ENCODE measurements at regions not wholly inside any gene's neighbourhood (a gene's known extent, or its start where the extent isn't known, plus 50 kb on each side); places are given as distances from the start of the nearest gene placed in this dataset.

GRCh38 chr3:166367947-166368533 lies 530.8 kb upstream of the BCHE start:
- Histone ChIP-seq H3K9me3 (peaks cover 7% of the 10 kb centered on the region), H3K4me3 (no peak overlapping the region), H3K36me3 (ENCODE audit: low read depth) (no peaks in the 10 kb centered on the region), H3K4me1 (ENCODE audit: low read depth) (no peaks in the 10 kb centered on the region)
- intact Hi-C loops (cut with DNase I, micrococcal nuclease): no loop called here
- ATAC-seq: peak; percentile 67
- peak in 1 of 3 donors; percentile 32 for DNase-seq
- no peak for TF ChIP-seq CTCF (IDR thresholded peaks at IDR 0.05)

- TF ChIP-seq CTCF (IDR thresholded peaks at IDR 0.05): no peak
- DNase-seq (no peak), ATAC-seq (peak; percentile 71)
- H3K4me3 ChIP-seq: no peak overlapping the region
- intact Hi-C loops (cut with DNase I, micrococcal nuclease): no loop called here
- no peaks in the 10 kb centered on the region for H3K36me3 ChIP-seq (ENCODE audit: low read depth)
- H3K9me3 ChIP-seq: no peaks in the 10 kb centered on the region
- H3K4me1 ChIP-seq (ENCODE audit: low read depth): no peaks in the 10 kb centered on the region
Measured at GRCh38 chr3:166362698-166363097, 525.5 kb upstream of the BCHE start.

GRCh38 chr3:166360720-166361119 lies 523.5 kb upstream of the BCHE start:
- no peak for ATAC-seq

GRCh38 chr3:166351461-166351860 lies 514.2 kb upstream of the BCHE start:
- TF ChIP-seq CTCF (IDR thresholded peaks at IDR 0.05): no peak
- intact Hi-C loops (cut with DNase I, micrococcal nuclease): no loop called here
- no peaks in the 10 kb centered on the region for H3K36me3 ChIP-seq (ENCODE audit: low read depth)
- H3K4me1 ChIP-seq (ENCODE audit: low read depth): no peaks in the 10 kb centered on the region
- peaks cover 13% of the 10 kb centered on the region for H3K9me3 ChIP-seq
- no peak for DNase-seq
- ATAC-seq: no peak
- H3K4me3 ChIP-seq: no peak overlapping the region

More at GRCh38 chr3:166360720-166361119, 523.5 kb upstream of the BCHE start:
- no peak for DNase-seq
- Histone ChIP-seq H3K4me3 (no peak overlapping the region), H3K36me3 (ENCODE audit: low read depth) (no peaks in the 10 kb centered on the region), H3K4me1 (ENCODE audit: low read depth) (no peaks in the 10 kb centered on the region), H3K9me3 (no peaks in the 10 kb centered on the region)
- intact Hi-C loops (cut with DNase I, micrococcal nuclease): no loop called here
- no peak for TF ChIP-seq CTCF (IDR thresholded peaks at IDR 0.05)

- no peak for DNase-seq
- H3K36me3 ChIP-seq (ENCODE audit: low read depth): no peaks in the 10 kb centered on the region
- H3K9me3 ChIP-seq: no peaks in the 10 kb centered on the region
- intact Hi-C loops (cut with DNase I, micrococcal nuclease): no loop called here
- ATAC-seq: no peak
- no peak for TF ChIP-seq CTCF (IDR thresholded peaks at IDR 0.05)
- H3K4me3 ChIP-seq: no peak overlapping the region
- no peaks in the 10 kb centered on the region for H3K4me1 ChIP-seq (ENCODE audit: low read depth)
Measured at GRCh38 chr3:166340604-166341266, 503.5 kb upstream of the BCHE start.
